ENCODE measurements at regions not wholly inside any gene's neighbourhood (a gene's known extent, or its start where the extent isn't known, plus 50 kb on each side); places are given as distances from the start of the nearest gene placed in this dataset.

GRCh38 chr4:81712714-81713113, 241.0 kb upstream of the RASGEF1B start:
- no peaks in the 10 kb centered on the region for H3K27me3 ChIP-seq
- no peak for ATAC-seq
- TF ChIP-seq CTCF (IDR thresholded peaks at IDR 0.05) = no peak
- no peaks in the 10 kb centered on the region for H3K9me3 ChIP-seq
- DNase-seq = no peak
- H3K4me1 ChIP-seq = no peaks in the 10 kb centered on the region
- no peaks in the 10 kb centered on the region for H3K36me3 ChIP-seq
- H3K27ac ChIP-seq = no peak overlapping the region
- H3K4me3 ChIP-seq = no peak overlapping the region
- intact Hi-C loops (cut with DNase I) = no loop called here

GRCh38 chr4:81704461-81704860, 232.8 kb upstream of the RASGEF1B start:
- TF ChIP-seq CTCF (IDR thresholded peaks at IDR 0.05) = no peak
- intact Hi-C loops (cut with DNase I) = no loop called here
- Histone ChIP-seq H3K4me3 (no peak overlapping the region), H3K9me3 (no peaks in the 10 kb centered on the region), H3K27ac (no peak overlapping the region), H3K4me1 (no peaks in the 10 kb centered on the region), H3K27me3 (no peaks in the 10 kb centered on the region), H3K36me3 (no peaks in the 10 kb centered on the region)
- no peak for ATAC-seq
- DNase-seq = no peak

GRCh38 chr4:81700189-81700588, 228.5 kb upstream of the RASGEF1B start:
- intact Hi-C loops (cut with DNase I) = no loop called here
- Histone ChIP-seq H3K36me3 (no peaks in the 10 kb centered on the region), H3K27me3 (no peaks in the 10 kb centered on the region), H3K27ac (no peak overlapping the region), H3K4me3 (no peak overlapping the region), H3K9me3 (no peaks in the 10 kb centered on the region), H3K4me1 (no peaks in the 10 kb centered on the region)
- DNase-seq (no peak), ATAC-seq (no peak)
- TF ChIP-seq CTCF (IDR thresholded peaks at IDR 0.05) = no peak

GRCh38 chr4:81698538-81699296, 227.0 kb upstream of the RASGEF1B start:
- no peaks in the 10 kb centered on the region for H3K9me3 ChIP-seq
- no peak overlapping the region for H3K4me3 ChIP-seq
- H3K4me1 ChIP-seq = no peaks in the 10 kb centered on the region
- TF ChIP-seq CTCF (IDR thresholded peaks at IDR 0.05) = no peak
- ATAC-seq (no peak), DNase-seq (no peak)
- no peaks in the 10 kb centered on the region for H3K27me3 ChIP-seq
- no peak overlapping the region for H3K27ac ChIP-seq
- no peaks in the 10 kb centered on the region for H3K36me3 ChIP-seq
- intact Hi-C loops (cut with DNase I) = no loop called here

GRCh38 chr4:81694176-81694913, 222.6 kb upstream of the RASGEF1B start:
- Histone ChIP-seq H3K36me3 (no peaks in the 10 kb centered on the region), H3K4me3 (no peak overlapping the region), H3K27me3 (no peaks in the 10 kb centered on the region), H3K27ac (no peak overlapping the region), H3K4me1 (no peaks in the 10 kb centered on the region), H3K9me3 (no peaks in the 10 kb centered on the region)
- TF ChIP-seq CTCF (IDR thresholded peaks at IDR 0.05) = no peak
- no peak for ATAC-seq
- intact Hi-C loops (cut with DNase I) = no loop called here
- no peak for DNase-seq
